ENCODE measurements at regions not wholly inside any gene's neighbourhood (a gene's known extent, or its start where the extent isn't known, plus 50 kb on each side); places are given as distances from the start of the nearest gene placed in this dataset.

GRCh38 chr2:58364098-58364497, 123.0 kb upstream of the FANCL start:
- no peak for TF ChIP-seq YY1 (IDR thresholded peaks at IDR 0.05; ENCODE audit: insufficient read depth, insufficient read length)
- no peak for TF ChIP-seq SUZ12 (IDR thresholded peaks at IDR 0.05; ENCODE audit: extremely low read depth, insufficient read depth, insufficient read length)
- no peak for TF ChIP-seq ZNF274 (IDR thresholded peaks at IDR 0.05; ENCODE audit: low read depth, low read length)
